HepG2 (cell line): ENCODE measurements at regions not wholly inside any gene's neighbourhood (a gene's known extent, or its start where the extent isn't known, plus 50 kb on each side); places are given as distances from the start of the nearest gene placed in this dataset.

Source experiments
- ATF4 ChIP-seq, 2 experiments: fragments of 450-650 bp in 1 of 2; sonication (generic) in 1 of 2; formaldehyde crosslinking; IDR thresholded peaks; 2 replicates each; pipeline versions ENCODE4 v1.5.0 to v1.8.0; 2020 to 2022; ENCODE audit warnings: mild to moderate bottlenecking in 1 of 2, missing genetic modification reagents in 1 of 2
- CTCF ChIP-seq: sonication (generic); formaldehyde crosslinking; IDR thresholded peaks from 2 replicates; pipeline ENCODE4 v1.5.0; 2020; ENCODE audit warnings: mild to moderate bottlenecking, missing genetic modification reagents, moderate library complexity
- HMGXB4 ChIP-seq, 2 experiments: sonication (generic) in 1 of 2; formaldehyde crosslinking in 1 of 2; IDR thresholded peaks; 2 replicates each; pipeline versions ENCODE4 v1.4.0 to v1.6.1; 2018 to 2020; ENCODE audit warnings: missing genetic modification reagents in 2 of 2, borderline replicate concordance in 1 of 2, low read depth in 1 of 2, mild to moderate bottlenecking in 1 of 2, missing biosample characterization in 1 of 2
- LCORL ChIP-seq, 2 experiments: fragments of 450-650 bp in 1 of 2; sonication (generic) in 1 of 2; formaldehyde crosslinking in 1 of 2; IDR thresholded peaks; 2 replicates each; pipeline versions ENCODE4 v1.5.0 to v1.6.1; 2017 to 2020; ENCODE audit warnings: antibody characterized with exemption in 1 of 2, missing genetic modification reagents in 1 of 2
- MNT ChIP-seq: fragments of 450-650 bp; IDR thresholded peaks from 2 replicates; pipeline ENCODE4 v1.6.1; 2016
- RXRB ChIP-seq: IDR thresholded peaks from 2 replicates; pipeline ENCODE4 v1.6.1; 2016; ENCODE audit warnings: borderline replicate concordance, missing genetic modification reagents, missing compliant biosample characterization
- SETDB1 ChIP-seq: sonication (generic); formaldehyde crosslinking; IDR thresholded peaks from 2 replicates; pipeline ENCODE4 v1.5.1; 2020; ENCODE audit warnings: missing genetic modification reagents, mild to moderate bottlenecking, borderline replicate concordance
- TEAD3 ChIP-seq: optimal IDR thresholded peaks from 2 replicates; pipeline ENCODE3; 2016; ENCODE audit warnings: borderline replicate concordance
- ZBTB39 ChIP-seq: sonication (generic); formaldehyde crosslinking; IDR thresholded peaks from 2 replicates; pipeline ENCODE4 v1.5.0; 2020; ENCODE audit warnings: missing genetic modification reagents
- ZNF513 ChIP-seq: sonication (generic); formaldehyde crosslinking; conservative IDR thresholded peaks from 2 replicates; pipeline ENCODE4 v1.5.0; 2020; ENCODE audit warnings: missing genetic modification reagents
- ZNF605 ChIP-seq: sonication (generic); formaldehyde crosslinking; IDR thresholded peaks from 2 replicates; pipeline ENCODE4 v1.8.0; 2022; ENCODE audit warnings: mild to moderate bottlenecking, missing genetic modification reagents
- ZNF75D ChIP-seq: sonication (generic); formaldehyde crosslinking; IDR thresholded peaks from 2 replicates; pipeline ENCODE4 v1.8.1; 2023; ENCODE audit warnings: missing genetic modification reagents, mild to moderate bottlenecking, borderline replicate concordance

- no peak for TF ChIP-seq ATF4 (CRISPR knock-in tag; IDR thresholded peaks at IDR 0.05)
- TF ChIP-seq ZNF605 (CRISPR knock-in tag) = no peak
- TF ChIP-seq ZNF75D (CRISPR knock-in tag) = no peak
- TF ChIP-seq HMGXB4 (CRISPR knock-in tag; IDR thresholded peaks at IDR 0.05; ENCODE audit: borderline replicate concordance in 1 of 2, low read depth in 1 of 2) = peak; percentile 21 to 63; a peak in 1 of 4 replicates
- TF ChIP-seq MNT = no peak
- TF ChIP-seq CTCF (CRISPR knock-in tag) = peak; percentile 82
- TF ChIP-seq RXRB (CRISPR knock-in tag) = peak; percentile 64; the same call in 1 of the 2 replicates
- TF ChIP-seq TEAD3 (CRISPR knock-in tag) = peak; percentile 84
- no peak for TF ChIP-seq ZNF513 (CRISPR knock-in tag)
- peak; percentile 24; the same call in 1 of the 2 replicates for TF ChIP-seq LCORL (IDR thresholded peaks at IDR 0.05)
- peak; percentile 82 for TF ChIP-seq LCORL (CRISPR knock-in tag; IDR thresholded peaks at IDR 0.05)
- no peak for TF ChIP-seq SETDB1 (CRISPR knock-in tag)
- no peak for TF ChIP-seq ZBTB39 (CRISPR knock-in tag)
These were observed 189.9 kb upstream of the TANK start (continued) for GRCh38 chr2:160970052-160970965.
